Ovary (tissue), 7 donors: ENCODE measurements at regions not wholly inside any gene's neighbourhood (a gene's known extent, or its start where the extent isn't known, plus 50 kb on each side); places are given as distances from the start of the nearest gene placed in this dataset.

ENCODE experiments used
- DNase-seq, 5 donors: peaks; one replicate each; pipeline ENCODE4 v3.0.0-alpha.2; 2019 to 2020
- H3K27ac ChIP-seq, 2 donors: fragments of 200-600 bp; one replicate each; pipeline versions ENCODE4 v1.5.1 to v1.8.0; 2019 to 2022
- H3K27me3 ChIP-seq: fragments of 200-600 bp; one replicate; pipeline ENCODE4 v1.8.0; 2022
- H3K36me3 ChIP-seq: fragments of 200-600 bp; sonication (generic); one replicate; pipeline ENCODE4 v1.5.1; 2019
- H3K4me1 ChIP-seq: one replicate; pipeline ENCODE4 v1.8.1; 2013; ENCODE audit warnings: mild to moderate bottlenecking, moderate library complexity; ENCODE audit not compliant: insufficient read depth
- H3K4me3 ChIP-seq: fragments of 200-600 bp; sonication (generic); one replicate; pipeline ENCODE4 v1.5.1; 2017
- H3K9me3 ChIP-seq, 2 donors: fragments of 200-600 bp in 1 of 2; sonication (generic) in 1 of 2; one replicate each; pipeline versions ENCODE4 v1.5.1 to v1.8.1; 2013 to 2019; ENCODE audit warnings: mild to moderate bottlenecking in 1 of 2, moderate library complexity in 1 of 2
- EP300 ChIP-seq: sonication (generic); formaldehyde crosslinking; IDR thresholded peaks from one replicate; pipeline ENCODE4 v1.6.1; 2017; ENCODE audit warnings: antibody characterized with exemption
- POLR2A ChIP-seq: fragments of 450-650 bp; IDR thresholded peaks from one replicate; pipeline ENCODE4 v1.6.1; 2017; ENCODE audit warnings: antibody characterized with exemption, mild to moderate bottlenecking, moderate library complexity
- WGBS, 3 donors: extraction: QIAGEN DNeasy Blood & Tissue Kit in 1 of 3; methylation state at CpG; one replicate each; pipeline versions ENCODE4 v1.1.5 to v1.1.7; 2013 to 2017; 5-methylcytosine and 5-hydroxymethylcytosine counted together
- intact Hi-C, 4 donors: fragments of 100-400 bp; cut with DNase I; formaldehyde crosslinking; loops; one replicate each; pipeline versions ENCODE4 v1.11.0 to v1.15.1; 2022 to 2023
- TF ChIP-seq, protein P1 (sequence below), 3 donors: fragments of 450-650 bp in 2 of 3; fragments of 200-600 bp in 1 of 3; IDR thresholded peaks; one replicate each; pipeline versions ENCODE4 v1.5.1 to v1.8.0; 2016 to 2022; ENCODE audit warnings: antibody characterized with exemption in 3 of 3, mild to moderate bottlenecking in 1 of 3
- donor health status: DM: no; HTN: no; CAD: no; lungs with moderate emphysema.
- donor health status: DM: no; HTN: no; CAD: no.
- donor health status: Bipolar disorder and iron deficiency.
- donor health status: DM: no; HTN: no; CAD: no.
- donor health status: DM: yes; HTN: yes; CAD: no.

DNA sequence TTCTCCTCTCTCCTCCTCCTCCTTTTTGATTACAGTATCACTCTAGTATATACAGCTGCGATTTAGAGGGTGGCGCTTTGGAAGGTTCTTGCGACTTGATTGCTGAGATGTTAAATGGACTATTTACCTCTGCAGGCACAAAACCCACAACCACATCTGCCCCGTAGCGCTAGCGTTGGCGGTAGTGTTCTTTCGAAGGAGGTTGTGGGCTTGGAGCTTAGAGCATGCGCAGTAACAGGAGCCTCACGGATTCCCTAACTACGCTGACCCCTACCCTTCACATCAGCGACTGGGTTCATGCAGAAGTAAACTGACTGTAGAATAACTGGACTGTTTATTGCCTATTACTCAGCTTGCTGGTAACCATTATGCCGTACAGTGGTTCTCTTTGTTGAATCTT lies 58.0 kb downstream of the CGGBP1 start:
- H3K27ac ChIP-seq, result no peak overlapping the region
- no peaks in the 10 kb centered on the region for H3K27me3 ChIP-seq
- no peak overlapping the region for H3K4me3 ChIP-seq
- TF ChIP-seq, protein P1, sequence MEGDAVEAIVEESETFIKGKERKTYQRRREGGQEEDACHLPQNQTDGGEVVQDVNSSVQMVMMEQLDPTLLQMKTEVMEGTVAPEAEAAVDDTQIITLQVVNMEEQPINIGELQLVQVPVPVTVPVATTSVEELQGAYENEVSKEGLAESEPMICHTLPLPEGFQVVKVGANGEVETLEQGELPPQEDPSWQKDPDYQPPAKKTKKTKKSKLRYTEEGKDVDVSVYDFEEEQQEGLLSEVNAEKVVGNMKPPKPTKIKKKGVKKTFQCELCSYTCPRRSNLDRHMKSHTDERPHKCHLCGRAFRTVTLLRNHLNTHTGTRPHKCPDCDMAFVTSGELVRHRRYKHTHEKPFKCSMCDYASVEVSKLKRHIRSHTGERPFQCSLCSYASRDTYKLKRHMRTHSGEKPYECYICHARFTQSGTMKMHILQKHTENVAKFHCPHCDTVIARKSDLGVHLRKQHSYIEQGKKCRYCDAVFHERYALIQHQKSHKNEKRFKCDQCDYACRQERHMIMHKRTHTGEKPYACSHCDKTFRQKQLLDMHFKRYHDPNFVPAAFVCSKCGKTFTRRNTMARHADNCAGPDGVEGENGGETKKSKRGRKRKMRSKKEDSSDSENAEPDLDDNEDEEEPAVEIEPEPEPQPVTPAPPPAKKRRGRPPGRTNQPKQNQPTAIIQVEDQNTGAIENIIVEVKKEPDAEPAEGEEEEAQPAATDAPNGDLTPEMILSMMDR (IDR thresholded peaks at IDR 0.05), result no peak
- TF ChIP-seq EP300 (no peak), POLR2A (no peak)
- H3K4me1 ChIP-seq, result no peaks in the 10 kb centered on the region
- H3K36me3 ChIP-seq, result no peaks in the 10 kb centered on the region
- DNase-seq, result no peak
- H3K9me3 ChIP-seq, result no peaks in the 10 kb centered on the region
- WGBS, 3 donors, result 64 to 68% (median 66%) methylated on average over 13 of the region's 13 CpGs
- intact Hi-C loops, result no loop called here

DNA sequence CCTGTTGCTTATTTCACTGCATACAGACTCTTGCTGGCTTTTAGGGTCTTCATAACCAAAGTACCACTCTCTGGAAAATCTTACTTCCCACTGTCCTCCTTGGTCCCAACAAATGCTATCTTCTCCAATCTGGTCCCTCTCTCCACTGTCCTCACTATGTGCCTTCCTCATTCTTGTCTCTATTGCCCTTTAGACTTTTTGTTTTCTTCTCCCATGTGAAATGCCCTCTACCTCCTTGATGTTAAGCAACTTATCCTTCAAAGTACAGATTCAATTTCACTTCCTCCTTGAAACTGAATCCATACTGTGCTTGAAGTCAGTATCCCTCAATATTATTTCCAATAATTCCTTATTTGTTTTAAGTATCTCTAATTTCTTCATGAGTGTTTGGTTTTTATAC lies 60.8 kb downstream of the CGGBP1 start:
- DNase-seq, result no peak
- H3K27me3 ChIP-seq, result no peaks in the 10 kb centered on the region
- no peak overlapping the region for H3K27ac ChIP-seq
- no peaks in the 10 kb centered on the region for H3K9me3 ChIP-seq
- H3K4me1 ChIP-seq, result no peaks in the 10 kb centered on the region
- no peaks in the 10 kb centered on the region for H3K36me3 ChIP-seq
- TF ChIP-seq EP300 (no peak), POLR2A (no peak)
- TF ChIP-seq, protein P1 (IDR thresholded peaks at IDR 0.05), result no peak
- intact Hi-C loops, result no loop called here
- no peak overlapping the region for H3K4me3 ChIP-seq

DNA sequence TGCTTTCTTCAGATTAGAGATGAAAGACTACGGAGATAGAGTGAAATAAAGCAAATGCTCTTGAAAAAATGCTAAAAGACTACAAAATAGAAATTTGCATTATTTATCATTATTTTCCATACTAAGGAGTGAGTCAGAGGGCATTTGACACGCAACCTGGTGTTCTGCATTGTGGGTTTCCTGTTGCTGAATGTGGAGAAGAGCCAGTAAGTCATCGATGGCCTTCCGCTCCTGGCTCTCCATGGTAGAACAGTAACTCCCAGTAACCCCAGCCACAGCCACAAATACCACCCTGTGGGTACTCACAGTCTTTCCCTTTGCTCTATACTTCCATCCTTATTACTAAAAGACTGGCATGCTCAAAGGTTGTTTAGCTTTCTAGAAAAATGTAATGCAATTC lies 61.5 kb downstream of the CGGBP1 start:
- no peak overlapping the region for H3K4me3 ChIP-seq
- H3K4me1 ChIP-seq, result no peaks in the 10 kb centered on the region
- no peaks in the 10 kb centered on the region for H3K36me3 ChIP-seq
- H3K27me3 ChIP-seq, result peaks cover 2% of the 10 kb centered on the region
- intact Hi-C loops, result no loop called here
- H3K27ac ChIP-seq, result no peak overlapping the region
- DNase-seq, result no peak
- 26 to 49% (median 45%) methylated on average over 4 of the region's 4 CpGs for WGBS, 3 donors
- TF ChIP-seq POLR2A (no peak), EP300 (no peak)
- TF ChIP-seq, protein P1 (IDR thresholded peaks at IDR 0.05), result no peak
- H3K9me3 ChIP-seq, result no peaks in the 10 kb centered on the region

DNA sequence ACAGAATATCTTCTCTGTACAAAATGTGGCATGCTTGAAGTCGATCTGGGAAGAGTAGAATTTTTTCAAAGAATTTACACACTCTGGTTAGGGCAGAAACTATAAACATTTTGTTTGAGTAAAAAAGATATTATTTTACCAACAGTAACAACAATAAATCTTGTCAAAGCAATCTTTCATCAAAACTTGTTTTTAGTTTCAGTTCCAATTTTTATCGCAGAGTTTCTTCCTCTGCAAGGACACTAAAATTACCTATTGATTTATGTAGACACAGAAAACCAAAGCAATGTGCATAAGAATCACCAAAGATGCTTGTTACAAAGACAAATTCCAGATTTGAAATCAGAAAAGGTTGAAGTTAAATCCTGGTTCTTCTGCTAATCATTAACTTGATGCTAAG lies 61.9 kb downstream of the CGGBP1 start:
- 1 to 10% (median 1%) methylated on average over 2 of the region's 2 CpGs for WGBS, 3 donors
- TF ChIP-seq EP300 (no peak), POLR2A (no peak)
- TF ChIP-seq, protein P1 (IDR thresholded peaks at IDR 0.05), result no peak
- Histone ChIP-seq H3K27me3 (peaks cover 2% of the 10 kb centered on the region), H3K9me3 (no peaks in the 10 kb centered on the region), H3K36me3 (no peaks in the 10 kb centered on the region), H3K27ac (no peak overlapping the region), H3K4me3 (no peak overlapping the region), H3K4me1 (no peaks in the 10 kb centered on the region)
- DNase-seq, result no peak
- intact Hi-C loops, result no loop called here

DNA sequence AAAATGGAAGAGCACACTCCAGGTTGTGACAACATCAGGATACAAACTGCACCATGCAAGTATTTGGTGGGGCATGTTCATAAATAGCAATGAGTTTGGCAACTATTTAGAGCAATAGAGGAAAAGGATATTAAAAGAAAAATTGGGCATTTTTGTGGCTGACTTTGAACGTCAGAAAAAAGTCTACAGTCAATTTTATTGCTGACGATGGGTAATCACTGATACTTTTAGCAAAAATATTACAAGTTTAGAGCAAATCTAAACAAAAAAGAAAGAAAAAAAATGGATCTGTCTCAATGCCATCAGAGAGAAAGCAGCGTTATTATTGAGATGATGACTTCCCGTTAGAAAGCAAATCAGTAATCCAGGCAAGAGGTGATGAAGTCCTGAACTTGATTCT lies 65.2 kb downstream of the CGGBP1 start:
- 74 to 87% (median 74%) methylated on average over 4 of the region's 4 CpGs for WGBS, 3 donors
- DNase-seq, result no peak
- TF ChIP-seq, protein P1 (IDR thresholded peaks at IDR 0.05), result no peak
- no peak for TF ChIP-seq EP300
- no peak for TF ChIP-seq POLR2A
- intact Hi-C loops, result no loop called here
- Histone ChIP-seq H3K36me3 (no peaks in the 10 kb centered on the region), H3K4me1 (no peaks in the 10 kb centered on the region), H3K27me3 (peaks cover 2% of the 10 kb centered on the region), H3K9me3 (no peaks in the 10 kb centered on the region), H3K27ac (no peak overlapping the region), H3K4me3 (no peak overlapping the region)
